Nephron (organoid): ENCODE measurements at regions not wholly inside any gene's neighbourhood (a gene's known extent, or its start where the extent isn't known, plus 50 kb on each side); places are given as distances from the start of the nearest gene placed in this dataset.

ENCODE experiments used
- H3K27ac Mint-ChIP-seq, 3 experiments: 2 replicates each; pipeline ENCODE4 v1.8.0; 2020; ENCODE audit warnings: mixed read lengths in 3 of 3, mild to moderate bottlenecking in 2 of 3, moderate library complexity in 1 of 3
- H3K27me3 Mint-ChIP-seq: 2 replicates; pipeline ENCODE4 v1.8.0; 2021; ENCODE audit warnings: low read depth, mild to moderate bottlenecking, moderate library complexity, mixed read lengths
- H3K36me3 Mint-ChIP-seq: 2 replicates; pipeline ENCODE4 v1.8.0; 2020; ENCODE audit warnings: low read depth, mixed read lengths
- H3K4me1 Mint-ChIP-seq: 2 replicates; pipeline ENCODE4 v1.8.0; 2020; ENCODE audit warnings: mixed read lengths
- H3K4me3 Mint-ChIP-seq, 3 experiments: 2 replicates each; pipeline ENCODE4 v1.8.0; 2020; ENCODE audit warnings: mild to moderate bottlenecking in 3 of 3, mixed read lengths in 3 of 3, moderate library complexity in 2 of 3
- H3K9me3 Mint-ChIP-seq: 2 replicates; pipeline ENCODE4 v1.8.0; 2020; ENCODE audit warnings: mixed read lengths
- TF ChIP-seq, protein P1 (sequence below), 3 experiments: fragments of 200-600 bp; sonication (generic); IDR thresholded peaks; one replicate each; pipeline ENCODE4 v1.5.0; 2021; ENCODE audit warnings: antibody characterized with exemption in 3 of 3; ENCODE audit not compliant: unreplicated experiment in 3 of 3

- no peak overlapping the region for H3K27ac Mint-ChIP-seq
- peaks cover 3% of the 10 kb centered on the region for H3K27me3 Mint-ChIP-seq
- peaks cover 22% of the 10 kb centered on the region for H3K9me3 Mint-ChIP-seq
- H3K4me1 Mint-ChIP-seq, result no peaks in the 10 kb centered on the region
- TF ChIP-seq, protein P1, sequence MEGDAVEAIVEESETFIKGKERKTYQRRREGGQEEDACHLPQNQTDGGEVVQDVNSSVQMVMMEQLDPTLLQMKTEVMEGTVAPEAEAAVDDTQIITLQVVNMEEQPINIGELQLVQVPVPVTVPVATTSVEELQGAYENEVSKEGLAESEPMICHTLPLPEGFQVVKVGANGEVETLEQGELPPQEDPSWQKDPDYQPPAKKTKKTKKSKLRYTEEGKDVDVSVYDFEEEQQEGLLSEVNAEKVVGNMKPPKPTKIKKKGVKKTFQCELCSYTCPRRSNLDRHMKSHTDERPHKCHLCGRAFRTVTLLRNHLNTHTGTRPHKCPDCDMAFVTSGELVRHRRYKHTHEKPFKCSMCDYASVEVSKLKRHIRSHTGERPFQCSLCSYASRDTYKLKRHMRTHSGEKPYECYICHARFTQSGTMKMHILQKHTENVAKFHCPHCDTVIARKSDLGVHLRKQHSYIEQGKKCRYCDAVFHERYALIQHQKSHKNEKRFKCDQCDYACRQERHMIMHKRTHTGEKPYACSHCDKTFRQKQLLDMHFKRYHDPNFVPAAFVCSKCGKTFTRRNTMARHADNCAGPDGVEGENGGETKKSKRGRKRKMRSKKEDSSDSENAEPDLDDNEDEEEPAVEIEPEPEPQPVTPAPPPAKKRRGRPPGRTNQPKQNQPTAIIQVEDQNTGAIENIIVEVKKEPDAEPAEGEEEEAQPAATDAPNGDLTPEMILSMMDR (IDR thresholded peaks at IDR 0.05; ENCODE audit: unreplicated experiment in 3 of 3), result no peak
- H3K4me3 Mint-ChIP-seq, result no peak overlapping the region
- no peaks in the 10 kb centered on the region for H3K36me3 Mint-ChIP-seq
Measured at GRCh38 chr3:28994161-28994905, 286.5 kb upstream of the RBMS3 start.

GRCh38 chr3:29004885-29005599 is 275.8 kb upstream of the RBMS3 start:
- H3K4me3 Mint-ChIP-seq, result no peak overlapping the region
- H3K27me3 Mint-ChIP-seq, result no peaks in the 10 kb centered on the region
- H3K9me3 Mint-ChIP-seq, result no peaks in the 10 kb centered on the region
- TF ChIP-seq, protein P1 (IDR thresholded peaks at IDR 0.05; ENCODE audit: unreplicated experiment in 3 of 3), result no peak
- H3K36me3 Mint-ChIP-seq, result no peaks in the 10 kb centered on the region
- no peaks in the 10 kb centered on the region for H3K4me1 Mint-ChIP-seq
- no peak overlapping the region for H3K27ac Mint-ChIP-seq

GRCh38 chr3:29005862-29006261 is 275.0 kb upstream of the RBMS3 start:
- no peaks in the 10 kb centered on the region for H3K9me3 Mint-ChIP-seq
- no peak overlapping the region for H3K4me3 Mint-ChIP-seq
- no peak overlapping the region for H3K27ac Mint-ChIP-seq
- H3K36me3 Mint-ChIP-seq, result no peaks in the 10 kb centered on the region
- H3K27me3 Mint-ChIP-seq, result no peaks in the 10 kb centered on the region
- no peaks in the 10 kb centered on the region for H3K4me1 Mint-ChIP-seq
- TF ChIP-seq, protein P1 (IDR thresholded peaks at IDR 0.05; ENCODE audit: unreplicated experiment in 3 of 3), result no peak

- Mint-ChIP-seq H3K4me3 (no peak overlapping the region), H3K4me1 (no peaks in the 10 kb centered on the region), H3K36me3 (no peaks in the 10 kb centered on the region), H3K9me3 (no peaks in the 10 kb centered on the region), H3K27me3 (no peaks in the 10 kb centered on the region), H3K27ac (no peak overlapping the region)
- TF ChIP-seq, protein P1 (IDR thresholded peaks at IDR 0.05; ENCODE audit: unreplicated experiment in 3 of 3), result no peak
Measured at GRCh38 chr3:29011441-29011840, 269.4 kb upstream of the RBMS3 start.

DNA sequence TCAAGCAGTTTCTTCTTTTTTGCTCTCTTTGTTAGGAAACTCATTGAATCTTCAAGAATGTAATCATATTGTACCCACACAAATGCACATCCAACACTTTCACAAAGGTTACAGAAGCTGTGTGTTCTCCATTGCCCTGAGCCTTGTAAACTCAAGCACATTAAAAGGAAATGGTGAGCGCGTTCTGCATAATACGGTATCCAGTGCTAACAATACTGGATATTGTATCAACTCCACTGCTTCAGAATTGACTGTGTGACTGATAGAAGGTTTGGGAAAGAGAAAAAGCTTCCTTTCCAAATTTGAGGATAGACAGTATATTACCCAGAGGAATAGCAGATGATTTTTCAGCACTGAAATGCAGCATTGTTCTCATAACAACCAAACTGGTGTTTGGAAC is 268.9 kb upstream of the RBMS3 start:
- Mint-ChIP-seq H3K36me3 (no peaks in the 10 kb centered on the region), H3K9me3 (no peaks in the 10 kb centered on the region), H3K27me3 (no peaks in the 10 kb centered on the region), H3K4me3 (no peak overlapping the region), H3K27ac (no peak overlapping the region), H3K4me1 (no peaks in the 10 kb centered on the region)
- TF ChIP-seq, protein P1 (IDR thresholded peaks at IDR 0.05; ENCODE audit: unreplicated experiment in 3 of 3), result no peak
